ENCODE measurements at regions not wholly inside any gene's neighbourhood (a gene's known extent, or its start where the extent isn't known, plus 50 kb on each side); places are given as distances from the start of the nearest gene placed in this dataset.

- peaks cover 0 to 10% of the 10 kb centered on the region in 2 experiments; a peak in 1 of 4 replicates for H3K4me1 ChIP-seq (ENCODE audit: control insufficient read depth in 1 of 2, insufficient read depth in 2 of 2, low read length in 2 of 2)
- no peaks in the 10 kb centered on the region for H3K9me2 ChIP-seq (ENCODE audit: insufficient read depth)
- ATAC-seq (no peak), DNase-seq (ENCODE audit: low read depth, low spot score) (no peak)
- intact Hi-C loops (cut with micrococcal nuclease): no loop called here
- no peaks in the 10 kb centered on the region for H3K27me3 ChIP-seq (ENCODE audit: insufficient read depth, low read length)
- ChIA-PET CTCF (no interaction called here), RAD21 (ENCODE audit: low non-redundant PET in 1 of 2, low total read pairs in 2 of 2, uncharacterized antibody in 2 of 2, unreplicated experiment in 2 of 2) (no interaction called here), POLR2A (no interaction called here)
- no peak overlapping the region for H3K9ac ChIP-seq (ENCODE audit: low read length)
- H4K20me1 ChIP-seq (ENCODE audit: insufficient read depth): no peaks in the 10 kb centered on the region
- H3K27ac ChIP-seq (ENCODE audit: low read depth, low read length): no peak overlapping the region
- no peaks in the 10 kb centered on the region for H3K36me3 ChIP-seq (ENCODE audit: control insufficient read depth in 1 of 2, insufficient read depth in 2 of 2, low read length in 2 of 2)
- no peak overlapping the region for H3K4me3 ChIP-seq (replicated peaks in 1 of 2; ENCODE audit: low read depth in 1 of 2, low read length in 2 of 2)
- no TSS peak for BruUV-seq (replicated peaks)
- no peak for TF ChIP-seq EZH2 (IDR thresholded peaks at IDR 0.05)
- TF ChIP-seq POLR2A (IDR thresholded peaks at IDR 0.05; ENCODE audit: borderline replicate concordance, extremely low read depth, insufficient read depth, insufficient read length): no peak
- no peak for TF ChIP-seq MAX (IDR thresholded peaks at IDR 0.05)
- TF ChIP-seq EGR1 (IDR thresholded peaks at IDR 0.05; ENCODE audit: low read depth): no peak
- no peak for TF ChIP-seq CBX3 (IDR thresholded peaks at IDR 0.05; ENCODE audit: low read depth)
- TF ChIP-seq YY1 (IDR thresholded peaks at IDR 0.05; ENCODE audit: extremely low read depth, insufficient replicate concordance, low read depth, low read length): no peak
- no peak for TF ChIP-seq SP1 (IDR thresholded peaks at IDR 0.05; ENCODE audit: low read depth)
- TF ChIP-seq ATF3 (IDR thresholded peaks at IDR 0.05): no peak
- TF ChIP-seq TCF7L2 (IDR thresholded peaks at IDR 0.05; ENCODE audit: borderline replicate concordance, extremely low read depth, insufficient read depth, insufficient read length): no peak
- TF ChIP-seq JUND (IDR thresholded peaks at IDR 0.05): no peak
- TF ChIP-seq CTCF (IDR thresholded peaks at IDR 0.05 in 2 of 3, conservative IDR thresholded peaks at IDR 0.05 in 1 of 3; ENCODE audit: borderline replicate concordance in 1 of 3, insufficient read depth in 1 of 3, low read depth in 2 of 3, low read length in 2 of 3): no peak
- TF ChIP-seq CEBPB (IDR thresholded peaks at IDR 0.05; ENCODE audit: low read depth): no peak
- no peak for TF ChIP-seq ZBTB33 (IDR thresholded peaks at IDR 0.05; ENCODE audit: extremely low read depth, insufficient replicate concordance, low read length)
- TF ChIP-seq FOSL1 (IDR thresholded peaks at IDR 0.05; ENCODE audit: low read depth): no peak
- no peak for TF ChIP-seq SIN3A (IDR thresholded peaks at IDR 0.05; ENCODE audit: low read depth)
- no peak for TF ChIP-seq ZFX (IDR thresholded peaks at IDR 0.05)
- TF ChIP-seq EZH2phosphoT487 (IDR thresholded peaks at IDR 0.05; ENCODE audit: borderline replicate concordance): no peak
- TF ChIP-seq ZNF274 (IDR thresholded peaks at IDR 0.05; ENCODE audit: low read depth, low read length): no peak
- TF ChIP-seq SRF (IDR thresholded peaks at IDR 0.05; ENCODE audit: low read depth): no peak
- no peak for TF ChIP-seq POLR2AphosphoS5 (IDR thresholded peaks at IDR 0.05; ENCODE audit: low read depth, low read length)
- no peaks in the 10 kb centered on the region for H3K79me2 ChIP-seq (ENCODE audit: insufficient read depth, low read length)
- H3K4me2 ChIP-seq (ENCODE audit: low read length): no peak overlapping the region
- H2AFZ ChIP-seq (ENCODE audit: low read depth, low read length, poor library complexity, severe bottlenecking): no peak overlapping the region
- H3K9me3 ChIP-seq (ENCODE audit: control insufficient read depth in 1 of 2, insufficient read depth in 1 of 2, low read depth in 1 of 2, low read length in 2 of 2): no peaks in the 10 kb centered on the region
Observed at GRCh38 chr5:68447136-68447929, 231.8 kb downstream of the PIK3R1 start.

All from HCT116 (cell line).